Upper lobe of left lung (tissue), 6 donors: ENCODE measurements at regions not wholly inside any gene's neighbourhood (a gene's known extent, or its start where the extent isn't known, plus 50 kb on each side); places are given as distances from the start of the nearest gene placed in this dataset.

Experiments
- ATAC-seq, 2 donors: fragments of 200-7000 bp; cut with Tn5 transposase; one replicate each; pipeline ENCODE4 v1.9.1; 2022; ENCODE audit warnings: mild to moderate bottlenecking in 2 of 2, moderate library complexity in 2 of 2; ENCODE audit not compliant: low FRiP score in 2 of 2
- DNase-seq, 2 donors: peaks; one replicate each; pipeline ENCODE4 v3.0.0-alpha.2; 2019 to 2020
- H3K27ac ChIP-seq, 4 donors: fragments of 200-600 bp; sonication (generic); one replicate each; pipeline ENCODE4 v1.5.1; 2016 to 2019
- H3K27me3 ChIP-seq, 4 donors: fragments of 200-600 bp; sonication (generic); one replicate each; pipeline ENCODE4 v1.5.1; 2017 to 2019
- H3K36me3 ChIP-seq, 4 donors: fragments of 200-600 bp; sonication (generic); one replicate each; pipeline ENCODE4 v1.5.1; 2016 to 2019
- H3K4me1 ChIP-seq, 4 donors: fragments of 200-600 bp; sonication (generic); one replicate each; pipeline ENCODE4 v1.5.1; 2018 to 2019
- H3K4me3 ChIP-seq, 4 donors: fragments of 200-600 bp; sonication (generic); one replicate each; pipeline ENCODE4 v1.5.1; 2017 to 2019; ENCODE audit warnings: mild to moderate bottlenecking in 2 of 4, moderate library complexity in 1 of 4
- H3K9me3 ChIP-seq, 4 donors: fragments of 200-600 bp; sonication (generic); one replicate each; pipeline ENCODE4 v1.5.1; 2018 to 2019
- EP300 ChIP-seq, 4 donors: sonication (generic); formaldehyde crosslinking; IDR thresholded peaks; one replicate each; pipeline ENCODE4 v1.5.1; 2017; ENCODE audit warnings: antibody characterized with exemption in 4 of 4, control low read depth in 2 of 4
- POLR2A ChIP-seq, 4 donors: fragments of 450-650 bp; IDR thresholded peaks; one replicate each; pipeline ENCODE4 v1.5.1; 2016 to 2017; ENCODE audit warnings: antibody characterized with exemption in 4 of 4, mild to moderate bottlenecking in 2 of 4
- POLR2AphosphoS5 ChIP-seq, 2 donors: sonication (generic); formaldehyde crosslinking; IDR thresholded peaks; one replicate each; pipeline ENCODE4 v1.5.1; 2017; ENCODE audit warnings: antibody characterized with exemption in 2 of 2
- WGBS, 2 donors: methylation state at CpG; one replicate each; pipeline ENCODE4 v1.1.5; 2017 to 2018; 5-methylcytosine and 5-hydroxymethylcytosine counted together
- TF ChIP-seq, protein P1 (sequence below), 6 experiments: fragments of 450-650 bp in 4 of 6; fragments of 200-600 bp in 2 of 6; sonication (generic) in 2 of 6; IDR thresholded peaks; one replicate each; pipeline ENCODE4 v1.5.1; 2016 to 2019; ENCODE audit warnings: antibody characterized with exemption in 6 of 6
- donor health status: DM: no; HTN: no; CAD: no; lungs with moderate emphysema.
- donor health status: DM: no; HTN: yes; CAD: no; lungs with severe emphysema.

DNA sequence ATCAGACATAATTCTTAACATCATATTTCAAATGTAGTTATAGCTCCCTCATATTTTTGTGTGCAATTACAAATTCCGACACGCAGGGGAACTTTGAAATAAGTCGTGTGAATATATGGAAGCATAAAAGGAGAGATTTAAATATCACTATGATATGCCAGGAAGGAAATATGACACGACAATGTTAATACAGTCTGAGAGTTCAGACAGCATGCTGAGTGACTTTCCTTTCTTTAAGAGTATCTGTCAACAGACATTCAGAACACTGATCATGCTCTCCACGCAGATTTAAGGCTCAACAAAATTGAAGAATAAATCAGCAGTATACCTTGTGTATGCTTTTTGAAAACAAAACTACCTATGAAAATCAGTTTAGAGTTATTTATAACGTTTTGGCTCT is 232.6 kb upstream of the CARD18 start:
- no peak for TF ChIP-seq POLR2AphosphoS5 (IDR thresholded peaks at IDR 0.05)
- TF ChIP-seq, protein P1, sequence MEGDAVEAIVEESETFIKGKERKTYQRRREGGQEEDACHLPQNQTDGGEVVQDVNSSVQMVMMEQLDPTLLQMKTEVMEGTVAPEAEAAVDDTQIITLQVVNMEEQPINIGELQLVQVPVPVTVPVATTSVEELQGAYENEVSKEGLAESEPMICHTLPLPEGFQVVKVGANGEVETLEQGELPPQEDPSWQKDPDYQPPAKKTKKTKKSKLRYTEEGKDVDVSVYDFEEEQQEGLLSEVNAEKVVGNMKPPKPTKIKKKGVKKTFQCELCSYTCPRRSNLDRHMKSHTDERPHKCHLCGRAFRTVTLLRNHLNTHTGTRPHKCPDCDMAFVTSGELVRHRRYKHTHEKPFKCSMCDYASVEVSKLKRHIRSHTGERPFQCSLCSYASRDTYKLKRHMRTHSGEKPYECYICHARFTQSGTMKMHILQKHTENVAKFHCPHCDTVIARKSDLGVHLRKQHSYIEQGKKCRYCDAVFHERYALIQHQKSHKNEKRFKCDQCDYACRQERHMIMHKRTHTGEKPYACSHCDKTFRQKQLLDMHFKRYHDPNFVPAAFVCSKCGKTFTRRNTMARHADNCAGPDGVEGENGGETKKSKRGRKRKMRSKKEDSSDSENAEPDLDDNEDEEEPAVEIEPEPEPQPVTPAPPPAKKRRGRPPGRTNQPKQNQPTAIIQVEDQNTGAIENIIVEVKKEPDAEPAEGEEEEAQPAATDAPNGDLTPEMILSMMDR (IDR thresholded peaks at IDR 0.05): no peak
- TF ChIP-seq POLR2A (IDR thresholded peaks at IDR 0.05): no peak
- TF ChIP-seq EP300 (IDR thresholded peaks at IDR 0.05): no peak
- Histone ChIP-seq H3K36me3 (no peaks in the 10 kb centered on the region), H3K4me3 (no peak overlapping the region), H3K27ac (no peak overlapping the region), H3K4me1 (no peaks in the 10 kb centered on the region), H3K27me3 (no peaks in the 10 kb centered on the region), H3K9me3 (peaks cover 0 to 7% (median 0%) of the 10 kb centered on the region in 4 donors)
- 48 to 54% methylated on average over 6 of the region's 6 CpGs for WGBS, 2 donors
- DNase-seq (no peak), ATAC-seq (no peak)

DNA sequence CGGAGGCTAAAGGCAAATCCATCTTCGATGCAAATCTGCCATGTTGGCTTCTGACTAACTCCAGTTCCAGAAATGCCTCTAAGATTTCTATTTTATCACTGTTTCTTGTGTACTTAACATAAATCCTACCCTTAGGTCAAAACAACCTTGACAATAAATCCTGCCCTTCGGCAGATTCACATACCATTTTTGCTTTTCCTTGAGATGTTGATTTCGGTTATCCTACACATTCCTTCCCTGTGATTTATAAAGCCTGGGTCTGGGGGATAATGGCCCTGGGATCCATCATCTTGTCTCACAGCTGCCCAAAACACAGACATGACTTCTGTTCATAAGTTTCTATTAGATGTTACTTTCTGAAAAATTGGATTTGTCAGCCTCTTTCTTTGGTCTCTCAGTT is 231.7 kb upstream of the CARD18 start:
- Histone ChIP-seq H3K27ac (no peak overlapping the region), H3K4me1 (no peaks in the 10 kb centered on the region), H3K9me3 (peaks cover 0 to 7% (median 0%) of the 10 kb centered on the region in 4 donors), H3K36me3 (no peaks in the 10 kb centered on the region), H3K4me3 (no peak overlapping the region), H3K27me3 (no peaks in the 10 kb centered on the region)
- WGBS, 2 donors: 85 to 88% methylated on average over 4 of the region's 4 CpGs
- DNase-seq: no peak
- ATAC-seq: no peak
- TF ChIP-seq POLR2AphosphoS5 (IDR thresholded peaks at IDR 0.05) (no peak), POLR2A (IDR thresholded peaks at IDR 0.05) (no peak), EP300 (IDR thresholded peaks at IDR 0.05) (no peak)
- TF ChIP-seq, protein P1 (IDR thresholded peaks at IDR 0.05): no peak

DNA sequence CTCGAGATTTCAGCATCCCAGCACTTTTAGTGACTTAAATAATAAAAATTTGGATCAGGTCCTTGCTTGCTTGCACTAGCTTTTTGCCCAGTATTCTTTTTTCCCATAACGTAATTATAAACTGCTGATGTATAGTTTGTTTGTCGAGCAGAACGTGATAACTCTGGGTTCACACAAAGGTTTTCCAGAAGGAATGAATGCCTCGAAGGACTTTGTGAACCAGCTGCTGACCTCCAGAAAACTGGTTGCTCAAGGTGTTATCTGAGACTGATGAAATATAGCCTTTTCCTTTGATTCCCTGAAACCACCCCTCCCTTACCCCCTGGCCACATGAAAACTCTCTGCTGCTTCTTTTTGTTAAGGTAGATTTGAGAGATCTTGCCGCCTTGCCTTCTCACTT is 229.1 kb upstream of the CARD18 start:
- 60 to 66% methylated on average over 6 of the region's 6 CpGs for WGBS, 2 donors

DNA sequence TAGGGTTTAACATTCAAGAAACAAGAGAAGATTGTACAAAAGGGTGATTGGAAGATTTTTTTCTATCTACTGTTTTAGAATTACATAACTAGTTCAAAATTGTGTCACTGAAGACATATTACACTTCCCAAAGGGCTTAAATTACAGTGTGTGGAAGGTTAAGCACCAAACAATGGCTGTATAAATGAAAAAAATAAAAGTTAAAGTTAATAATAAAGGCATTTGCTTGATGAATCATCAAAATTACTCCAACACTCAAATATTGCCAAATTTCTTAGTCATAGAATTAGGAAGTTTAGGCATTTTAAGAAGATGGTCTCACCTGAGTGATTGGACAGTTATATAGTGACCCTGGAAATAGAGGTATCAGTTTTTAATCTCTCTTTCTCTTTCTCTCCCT is 227.6 kb upstream of the CARD18 start:
- Histone ChIP-seq H3K27me3 (no peaks in the 10 kb centered on the region), H3K9me3 (no peaks in the 10 kb centered on the region), H3K36me3 (no peaks in the 10 kb centered on the region), H3K27ac (no peak overlapping the region), H3K4me1 (no peaks in the 10 kb centered on the region), H3K4me3 (no peak overlapping the region)
- ATAC-seq (no peak), DNase-seq (no peak)
- TF ChIP-seq POLR2AphosphoS5 (IDR thresholded peaks at IDR 0.05) (no peak), EP300 (IDR thresholded peaks at IDR 0.05) (no peak), POLR2A (IDR thresholded peaks at IDR 0.05) (no peak)
- TF ChIP-seq, protein P1 (IDR thresholded peaks at IDR 0.05): no peak

More for the DNA sequence above, 229.1 kb upstream of the CARD18 start:
- Histone ChIP-seq H3K4me1 (no peaks in the 10 kb centered on the region), H3K9me3 (no peaks in the 10 kb centered on the region), H3K27ac (no peak overlapping the region), H3K4me3 (no peak overlapping the region), H3K36me3 (no peaks in the 10 kb centered on the region), H3K27me3 (no peaks in the 10 kb centered on the region)
- no peak for DNase-seq
- TF ChIP-seq POLR2A (IDR thresholded peaks at IDR 0.05): no peak
- no peak for TF ChIP-seq EP300 (IDR thresholded peaks at IDR 0.05)
- TF ChIP-seq POLR2AphosphoS5 (IDR thresholded peaks at IDR 0.05): no peak
- TF ChIP-seq, protein P1 (IDR thresholded peaks at IDR 0.05): no peak
- ATAC-seq: no peak

DNA sequence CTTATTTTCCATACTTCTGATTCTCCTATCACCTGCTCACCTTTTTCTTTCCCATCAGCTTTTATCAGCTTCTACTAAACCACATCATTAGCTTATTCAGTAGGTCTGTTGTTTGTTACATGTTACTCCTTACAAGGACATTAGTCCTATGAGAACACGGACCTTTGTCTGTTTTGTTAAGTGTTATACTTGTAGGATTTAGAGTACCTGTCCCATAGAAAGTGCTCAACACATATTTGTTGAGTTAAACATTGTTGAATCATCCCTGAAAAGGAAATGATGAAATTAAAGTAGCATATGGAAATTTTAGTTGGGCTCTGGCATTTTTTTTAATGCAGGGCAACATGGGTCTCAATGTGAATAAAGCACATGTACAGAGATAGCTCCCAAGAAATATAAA is 222.1 kb upstream of the CARD18 start:
- H3K27me3 ChIP-seq: no peaks in the 10 kb centered on the region
- no peaks in the 10 kb centered on the region for H3K36me3 ChIP-seq
- ATAC-seq: no peak
- H3K4me1 ChIP-seq: no peaks in the 10 kb centered on the region
- H3K9me3 ChIP-seq: no peaks in the 10 kb centered on the region
- 58 to 74% methylated on average over 1 of the region's 1 CpG for WGBS, 2 donors
- no peak for DNase-seq
- no peak overlapping the region for H3K27ac ChIP-seq
- H3K4me3 ChIP-seq: no peak overlapping the region
- TF ChIP-seq EP300 (IDR thresholded peaks at IDR 0.05) (no peak), POLR2AphosphoS5 (IDR thresholded peaks at IDR 0.05) (no peak), POLR2A (IDR thresholded peaks at IDR 0.05) (no peak)
- TF ChIP-seq, protein P1 (IDR thresholded peaks at IDR 0.05): no peak
